ENCODE measurements at regions not wholly inside any gene's neighbourhood (a gene's known extent, or its start where the extent isn't known, plus 50 kb on each side); places are given as distances from the start of the nearest gene placed in this dataset.

DNA sequence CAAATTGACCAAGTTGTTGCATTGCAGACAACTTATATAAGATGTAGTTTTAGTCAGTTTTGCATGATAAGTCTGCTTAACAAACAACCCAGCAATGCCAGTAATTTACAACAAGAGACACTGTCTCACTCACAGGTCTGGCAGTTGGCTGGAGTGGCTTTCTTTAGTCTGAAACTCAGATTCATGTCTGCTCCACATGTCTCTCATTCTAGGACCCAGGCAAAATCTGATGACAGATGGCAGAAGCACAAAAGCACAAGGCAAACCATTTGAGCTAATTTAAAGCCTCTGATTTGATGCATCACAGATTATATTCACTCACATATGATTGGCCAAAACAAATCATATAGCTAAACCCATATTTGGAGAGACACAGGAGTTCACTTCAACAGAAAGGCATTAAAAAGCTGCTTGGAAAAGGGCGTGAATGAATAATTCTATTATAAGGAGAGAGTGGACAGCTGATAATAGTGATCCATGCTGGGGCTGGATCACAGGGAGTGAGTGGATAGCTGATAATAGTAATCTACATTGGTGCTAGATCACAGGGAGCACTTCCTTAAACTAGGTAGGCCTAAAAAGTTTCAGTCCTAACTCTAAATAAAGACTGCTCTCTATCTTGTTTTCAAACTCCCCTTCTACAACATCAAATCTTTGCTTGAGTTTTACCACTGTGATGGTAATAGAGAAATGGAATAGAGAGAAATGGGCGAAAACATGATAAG lies 593.2 kb upstream of the ZNF804A start:
- Mint-ChIP-seq H3K36me3 (ENCODE audit: low read depth) (no peaks in the 10 kb centered on the region), H3K27me3 (ENCODE audit: insufficient read depth, low read depth, poor library complexity) (no peaks in the 10 kb centered on the region), H3K27ac (no peak overlapping the region), H3K4me3 (no peak overlapping the region), H3K9me3 (no peaks in the 10 kb centered on the region), H3K4me1 (no peaks in the 10 kb centered on the region)
- Histone ChIP-seq H3K27me3 (ENCODE audit: insufficient read depth) (no peaks in the 10 kb centered on the region), H2AFZ (no peak overlapping the region), H3F3A (replicated peaks; ENCODE audit: low read depth) (no peaks in the 10 kb centered on the region), H3K79me2 (replicated peaks; ENCODE audit: insufficient read depth) (no peaks in the 10 kb centered on the region), H3K4me2 (no peak overlapping the region), H3K36me3 (ENCODE audit: insufficient read depth) (no peaks in the 10 kb centered on the region), H3K9me2 (ENCODE audit: insufficient read depth) (0 out of 2 replicates have a peak, but pooled peaks cover 2% of the 10 kb centered on the region), H3K27ac (ENCODE audit: low read depth) (no peak overlapping the region), H3K4me1 (ENCODE audit: insufficient read depth) (no peaks in the 10 kb centered on the region), H3K4me3 (no peak overlapping the region), H4K20me1 (replicated peaks; ENCODE audit: insufficient read depth) (no peaks in the 10 kb centered on the region)
- DNase-seq (ENCODE audit: low spot score) (no peak), ATAC-seq (no peak)
- no peak for TF ChIP-seq EZH2 (IDR thresholded peaks at IDR 0.05; ENCODE audit: low read depth, unreplicated experiment)
- no peak for TF ChIP-seq ZNF114 (CRISPR knock-in tag; IDR thresholded peaks at IDR 0.05)
- TF ChIP-seq POLR2AphosphoS5 (IDR thresholded peaks at IDR 0.05; ENCODE audit: low read depth) = no peak
- no peak for TF ChIP-seq CREB1 (CRISPR knock-in tag; IDR thresholded peaks at IDR 0.05; ENCODE audit: low read depth)
- no peak for TF ChIP-seq JUNB (IDR thresholded peaks at IDR 0.05; ENCODE audit: unreplicated experiment)
- TF ChIP-seq STAT1 (IDR thresholded peaks at IDR 0.05; ENCODE audit: unreplicated experiment) = no peak
- no peak for TF ChIP-seq EZH2phosphoT487 (IDR thresholded peaks at IDR 0.05; ENCODE audit: unreplicated experiment)
- TF ChIP-seq, protein P1, sequence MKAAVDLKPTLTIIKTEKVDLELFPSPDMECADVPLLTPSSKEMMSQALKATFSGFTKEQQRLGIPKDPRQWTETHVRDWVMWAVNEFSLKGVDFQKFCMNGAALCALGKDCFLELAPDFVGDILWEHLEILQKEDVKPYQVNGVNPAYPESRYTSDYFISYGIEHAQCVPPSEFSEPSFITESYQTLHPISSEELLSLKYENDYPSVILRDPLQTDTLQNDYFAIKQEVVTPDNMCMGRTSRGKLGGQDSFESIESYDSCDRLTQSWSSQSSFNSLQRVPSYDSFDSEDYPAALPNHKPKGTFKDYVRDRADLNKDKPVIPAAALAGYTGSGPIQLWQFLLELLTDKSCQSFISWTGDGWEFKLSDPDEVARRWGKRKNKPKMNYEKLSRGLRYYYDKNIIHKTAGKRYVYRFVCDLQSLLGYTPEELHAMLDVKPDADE (IDR thresholded peaks at IDR 0.05) = no peak
- no peak for TF ChIP-seq ZNF331 (CRISPR knock-in tag; IDR thresholded peaks at IDR 0.05; ENCODE audit: low read depth)
- TF ChIP-seq REST (IDR thresholded peaks at IDR 0.05; ENCODE audit: unreplicated experiment) = no peak
- TF ChIP-seq, protein P2, sequence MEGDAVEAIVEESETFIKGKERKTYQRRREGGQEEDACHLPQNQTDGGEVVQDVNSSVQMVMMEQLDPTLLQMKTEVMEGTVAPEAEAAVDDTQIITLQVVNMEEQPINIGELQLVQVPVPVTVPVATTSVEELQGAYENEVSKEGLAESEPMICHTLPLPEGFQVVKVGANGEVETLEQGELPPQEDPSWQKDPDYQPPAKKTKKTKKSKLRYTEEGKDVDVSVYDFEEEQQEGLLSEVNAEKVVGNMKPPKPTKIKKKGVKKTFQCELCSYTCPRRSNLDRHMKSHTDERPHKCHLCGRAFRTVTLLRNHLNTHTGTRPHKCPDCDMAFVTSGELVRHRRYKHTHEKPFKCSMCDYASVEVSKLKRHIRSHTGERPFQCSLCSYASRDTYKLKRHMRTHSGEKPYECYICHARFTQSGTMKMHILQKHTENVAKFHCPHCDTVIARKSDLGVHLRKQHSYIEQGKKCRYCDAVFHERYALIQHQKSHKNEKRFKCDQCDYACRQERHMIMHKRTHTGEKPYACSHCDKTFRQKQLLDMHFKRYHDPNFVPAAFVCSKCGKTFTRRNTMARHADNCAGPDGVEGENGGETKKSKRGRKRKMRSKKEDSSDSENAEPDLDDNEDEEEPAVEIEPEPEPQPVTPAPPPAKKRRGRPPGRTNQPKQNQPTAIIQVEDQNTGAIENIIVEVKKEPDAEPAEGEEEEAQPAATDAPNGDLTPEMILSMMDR (conservative IDR thresholded peaks at IDR 0.05; ENCODE audit: low read depth in 2 of 2) = no peak
- no peak for TF ChIP-seq NANOG (IDR thresholded peaks at IDR 0.05; ENCODE audit: borderline replicate concordance)
- TF ChIP-seq ZNF462 (CRISPR knock-in tag; IDR thresholded peaks at IDR 0.05) = no peak

Data from GM23338 (cell line).